C4-2B (cell line): ENCODE measurements at regions not wholly inside any gene's neighbourhood (a gene's known extent, or its start where the extent isn't known, plus 50 kb on each side); places are given as distances from the start of the nearest gene placed in this dataset.

Experiments used
- H3K27ac ChIP-seq: fragments of 450-650 bp; 2 replicates; pipeline ENCODE4 v1.5.1; 2017
- ZFX ChIP-seq: fragments of 450-650 bp; IDR thresholded peaks from 2 replicates; pipeline ENCODE4 v1.6.1; 2017
- TF ChIP-seq, protein P1 (sequence below): fragments of 450-650 bp; conservative IDR thresholded peaks from 2 replicates; pipeline ENCODE4 v1.5.1; 2017; ENCODE audit warnings: mild to moderate bottlenecking

DNA sequence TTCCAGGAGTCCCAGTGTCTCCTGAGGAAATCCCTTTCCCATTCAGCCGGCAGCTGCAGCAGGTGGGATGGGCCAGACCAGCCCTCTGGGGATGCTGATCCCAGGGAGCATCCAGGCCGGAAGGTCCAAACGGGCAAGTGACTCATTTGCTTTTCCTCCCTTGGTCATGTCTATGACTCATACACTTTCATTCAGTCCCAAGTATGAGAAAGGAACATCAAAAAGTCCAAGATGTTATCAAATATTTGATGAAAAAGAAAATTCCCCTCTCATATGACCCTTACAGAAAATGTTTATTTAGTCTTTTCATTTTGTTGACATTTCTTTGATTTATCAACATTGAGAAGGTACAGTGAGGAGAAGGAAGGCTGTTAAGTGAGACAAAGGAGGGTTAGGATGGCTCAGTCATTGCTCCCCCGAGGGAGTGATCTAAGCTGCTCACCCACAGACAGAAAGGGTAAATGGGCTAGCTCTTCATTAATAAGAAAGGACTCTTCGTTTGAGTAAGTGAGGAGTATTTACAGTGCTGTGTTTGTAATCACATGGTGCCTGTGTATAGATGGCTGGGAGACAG is 117.6 kb upstream of the ANKRD55 start:
- no peak for TF ChIP-seq ZFX
- TF ChIP-seq, protein P1, sequence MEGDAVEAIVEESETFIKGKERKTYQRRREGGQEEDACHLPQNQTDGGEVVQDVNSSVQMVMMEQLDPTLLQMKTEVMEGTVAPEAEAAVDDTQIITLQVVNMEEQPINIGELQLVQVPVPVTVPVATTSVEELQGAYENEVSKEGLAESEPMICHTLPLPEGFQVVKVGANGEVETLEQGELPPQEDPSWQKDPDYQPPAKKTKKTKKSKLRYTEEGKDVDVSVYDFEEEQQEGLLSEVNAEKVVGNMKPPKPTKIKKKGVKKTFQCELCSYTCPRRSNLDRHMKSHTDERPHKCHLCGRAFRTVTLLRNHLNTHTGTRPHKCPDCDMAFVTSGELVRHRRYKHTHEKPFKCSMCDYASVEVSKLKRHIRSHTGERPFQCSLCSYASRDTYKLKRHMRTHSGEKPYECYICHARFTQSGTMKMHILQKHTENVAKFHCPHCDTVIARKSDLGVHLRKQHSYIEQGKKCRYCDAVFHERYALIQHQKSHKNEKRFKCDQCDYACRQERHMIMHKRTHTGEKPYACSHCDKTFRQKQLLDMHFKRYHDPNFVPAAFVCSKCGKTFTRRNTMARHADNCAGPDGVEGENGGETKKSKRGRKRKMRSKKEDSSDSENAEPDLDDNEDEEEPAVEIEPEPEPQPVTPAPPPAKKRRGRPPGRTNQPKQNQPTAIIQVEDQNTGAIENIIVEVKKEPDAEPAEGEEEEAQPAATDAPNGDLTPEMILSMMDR: no peak
- H3K27ac ChIP-seq: no peak overlapping the region

DNA sequence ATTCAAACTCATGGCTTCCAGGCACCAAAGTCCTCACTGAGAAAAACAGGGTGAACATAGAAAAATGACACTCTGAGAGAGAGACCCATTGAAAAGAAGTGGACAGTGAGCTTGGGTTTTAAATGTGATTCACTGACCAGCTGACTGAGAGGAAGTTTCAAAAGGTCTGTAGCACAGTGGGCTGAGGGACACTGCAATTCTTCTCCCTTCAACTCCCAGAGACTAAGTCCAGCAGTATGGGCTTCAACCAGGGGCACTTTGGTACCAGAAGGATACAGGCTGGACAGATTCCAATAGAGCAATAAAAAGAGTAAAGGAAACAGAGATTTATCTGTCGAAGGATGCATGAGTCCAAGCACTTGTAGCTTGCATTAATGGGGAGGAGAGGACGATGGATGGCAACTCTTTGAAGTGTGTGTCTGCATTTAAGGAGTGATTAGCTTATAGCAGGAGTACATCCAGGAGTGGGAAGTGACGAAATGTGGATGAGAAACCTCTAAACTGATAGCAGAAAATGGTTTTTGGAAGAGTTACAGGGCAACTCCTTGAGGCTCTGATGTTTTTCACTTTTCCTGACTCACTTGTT is 117.0 kb upstream of the ANKRD55 start:
- TF ChIP-seq, protein P1: no peak
- no peak for TF ChIP-seq ZFX
- H3K27ac ChIP-seq: no peak overlapping the region

DNA sequence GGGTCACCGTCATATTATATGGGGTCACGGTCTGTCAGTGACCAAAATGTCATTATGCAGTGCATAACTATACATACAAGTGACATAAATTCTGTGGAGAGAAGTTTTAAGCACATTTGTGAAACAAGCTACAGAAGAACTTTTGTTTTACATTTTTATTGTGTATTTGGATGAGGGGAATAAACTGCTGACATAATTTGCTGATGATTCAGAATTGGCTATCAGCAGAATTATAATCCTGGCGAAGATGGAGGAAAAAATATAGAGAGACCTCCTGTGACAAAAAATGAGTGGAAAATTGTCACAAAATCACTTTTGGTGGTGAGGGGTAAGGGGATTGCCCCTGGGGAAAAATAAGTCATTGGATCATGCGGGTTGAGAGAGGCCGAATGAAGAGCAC is 116.3 kb upstream of the ANKRD55 start:
- TF ChIP-seq ZFX: no peak
- TF ChIP-seq, protein P1: no peak
- H3K27ac ChIP-seq: no peak overlapping the region

GRCh38 chr5:56346741-56347535 is 113.8 kb upstream of the ANKRD55 start:
- TF ChIP-seq, protein P1: no peak
- H3K27ac ChIP-seq: no peak overlapping the region

GRCh38 chr5:56346044-56346710 is 113.0 kb upstream of the ANKRD55 start:
- no peak overlapping the region for H3K27ac ChIP-seq
- TF ChIP-seq, protein P1: no peak
- TF ChIP-seq ZFX: no peak

- H3K27ac ChIP-seq: no peak overlapping the region
- TF ChIP-seq, protein P1: no peak
- no peak for TF ChIP-seq ZFX
Observed at GRCh38 chr5:56345352-56345751, 112.2 kb upstream of the ANKRD55 start.

DNA sequence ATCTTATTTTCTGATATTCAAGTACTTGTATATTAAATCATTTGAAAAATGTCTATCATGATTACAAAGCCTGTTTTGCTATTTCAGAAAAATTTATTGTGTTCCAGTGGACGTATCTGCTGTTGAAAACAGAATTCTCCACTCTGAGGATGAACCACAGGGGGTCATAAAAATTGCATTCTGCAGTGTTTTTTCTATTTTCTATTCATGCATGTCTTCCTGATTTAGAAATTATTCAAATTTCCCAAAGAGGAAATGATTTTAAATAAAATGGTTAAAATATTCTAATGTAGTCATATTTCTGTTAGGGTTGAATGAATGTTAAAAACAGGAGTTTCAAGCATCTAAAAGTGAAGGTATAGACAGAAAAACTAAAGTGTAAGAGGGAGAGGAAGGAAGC is 111.5 kb upstream of the ANKRD55 start:
- no peak for TF ChIP-seq ZFX
- TF ChIP-seq, protein P1: no peak
- H3K27ac ChIP-seq: no peak overlapping the region
